Chondrocyte (in vitro differentiated cells): ENCODE measurements at regions not wholly inside any gene's neighbourhood (a gene's known extent, or its start where the extent isn't known, plus 50 kb on each side); places are given as distances from the start of the nearest gene placed in this dataset.

Source experiments
- DNase-seq: peaks from one replicate; pipeline ENCODE4 v3.0.0; 2021; ENCODE audit warnings: mixed read lengths, low spot score
- H3K27ac Mint-ChIP-seq: one replicate; pipeline ENCODE4 v1.8.0; 2021; ENCODE audit warnings: mild to moderate bottlenecking, moderate library complexity, mixed read lengths; ENCODE audit not compliant: unreplicated experiment
- H3K27me3 Mint-ChIP-seq: 2 replicates; pipeline ENCODE4 v1.8.0; 2021; ENCODE audit warnings: low read depth, mixed read lengths
- H3K36me3 Mint-ChIP-seq: 2 replicates; pipeline ENCODE4 v1.8.0; 2021; ENCODE audit warnings: low read depth, mixed read lengths
- H3K4me1 Mint-ChIP-seq: 2 replicates; pipeline ENCODE4 v1.8.0; 2021; ENCODE audit warnings: low read depth, mild to moderate bottlenecking, mixed read lengths
- H3K4me3 Mint-ChIP-seq: one replicate; pipeline ENCODE4 v1.8.0; 2021; ENCODE audit warnings: mild to moderate bottlenecking, moderate library complexity, mixed read lengths; ENCODE audit not compliant: unreplicated experiment
- H3K9me3 Mint-ChIP-seq: 2 replicates; pipeline ENCODE4 v1.8.0; 2021; ENCODE audit warnings: low read depth, mixed read lengths
- TF ChIP-seq, protein P1 (sequence below): fragments of 200-600 bp; sonication (generic); IDR thresholded peaks from 2 replicates; pipeline ENCODE4 v1.5.0; 2021; ENCODE audit warnings: antibody characterized with exemption, mild to moderate bottlenecking, moderate library complexity

DNA sequence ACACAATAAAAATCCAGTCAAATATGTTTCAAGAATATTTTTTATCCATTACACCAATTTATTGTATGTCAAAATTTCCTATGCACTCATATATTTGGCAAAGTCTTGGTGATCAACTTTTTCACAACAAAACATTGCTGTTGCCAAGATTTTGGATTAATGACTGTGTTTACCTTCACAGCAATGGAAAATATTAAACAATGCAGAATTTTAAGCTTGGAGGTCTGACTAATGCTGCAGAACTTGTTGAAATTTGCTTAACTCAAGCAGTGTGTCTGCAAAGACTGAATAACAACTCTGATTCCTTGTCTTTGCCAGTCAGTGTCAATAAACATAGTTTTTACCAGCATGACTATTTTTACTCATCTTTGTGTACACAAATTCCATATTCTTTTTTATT, 336.4 kb downstream of the CCER1 start:
- Mint-ChIP-seq H3K36me3 (no peaks in the 10 kb centered on the region), H3K27ac (no peak overlapping the region), H3K4me3 (no peak overlapping the region), H3K9me3 (peaks cover 9% of the 10 kb centered on the region), H3K4me1 (peaks cover 10% of the 10 kb centered on the region), H3K27me3 (no peaks in the 10 kb centered on the region)
- TF ChIP-seq, protein P1, sequence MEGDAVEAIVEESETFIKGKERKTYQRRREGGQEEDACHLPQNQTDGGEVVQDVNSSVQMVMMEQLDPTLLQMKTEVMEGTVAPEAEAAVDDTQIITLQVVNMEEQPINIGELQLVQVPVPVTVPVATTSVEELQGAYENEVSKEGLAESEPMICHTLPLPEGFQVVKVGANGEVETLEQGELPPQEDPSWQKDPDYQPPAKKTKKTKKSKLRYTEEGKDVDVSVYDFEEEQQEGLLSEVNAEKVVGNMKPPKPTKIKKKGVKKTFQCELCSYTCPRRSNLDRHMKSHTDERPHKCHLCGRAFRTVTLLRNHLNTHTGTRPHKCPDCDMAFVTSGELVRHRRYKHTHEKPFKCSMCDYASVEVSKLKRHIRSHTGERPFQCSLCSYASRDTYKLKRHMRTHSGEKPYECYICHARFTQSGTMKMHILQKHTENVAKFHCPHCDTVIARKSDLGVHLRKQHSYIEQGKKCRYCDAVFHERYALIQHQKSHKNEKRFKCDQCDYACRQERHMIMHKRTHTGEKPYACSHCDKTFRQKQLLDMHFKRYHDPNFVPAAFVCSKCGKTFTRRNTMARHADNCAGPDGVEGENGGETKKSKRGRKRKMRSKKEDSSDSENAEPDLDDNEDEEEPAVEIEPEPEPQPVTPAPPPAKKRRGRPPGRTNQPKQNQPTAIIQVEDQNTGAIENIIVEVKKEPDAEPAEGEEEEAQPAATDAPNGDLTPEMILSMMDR, result no peak
- DNase-seq, result no peak

DNA sequence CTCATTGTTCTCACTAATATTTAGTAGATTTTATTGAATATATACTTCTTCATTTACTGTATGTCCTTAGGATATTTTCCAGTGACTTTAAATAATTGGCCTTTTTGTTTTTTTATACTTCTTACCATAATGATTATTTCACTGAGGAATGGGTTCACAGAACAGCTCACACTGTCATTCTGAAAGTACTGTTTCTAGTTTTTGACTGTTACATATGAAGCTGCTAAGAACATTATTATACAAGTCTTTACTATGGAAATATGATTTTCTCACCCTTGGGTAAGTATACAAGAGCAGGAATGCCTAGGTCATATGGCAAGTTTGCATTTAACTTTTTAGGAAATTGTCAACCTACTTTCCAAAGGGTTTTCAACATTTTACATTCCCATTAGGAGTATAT, 343.1 kb downstream of the CCER1 start:
- no peak for DNase-seq
- no peaks in the 10 kb centered on the region for H3K36me3 Mint-ChIP-seq
- TF ChIP-seq, protein P1, result no peak
- H3K9me3 Mint-ChIP-seq, result peaks cover 25% of the 10 kb centered on the region
- no peak overlapping the region for H3K27ac Mint-ChIP-seq
- H3K4me3 Mint-ChIP-seq, result no peak overlapping the region
- no peaks in the 10 kb centered on the region for H3K4me1 Mint-ChIP-seq
- no peaks in the 10 kb centered on the region for H3K27me3 Mint-ChIP-seq

DNA sequence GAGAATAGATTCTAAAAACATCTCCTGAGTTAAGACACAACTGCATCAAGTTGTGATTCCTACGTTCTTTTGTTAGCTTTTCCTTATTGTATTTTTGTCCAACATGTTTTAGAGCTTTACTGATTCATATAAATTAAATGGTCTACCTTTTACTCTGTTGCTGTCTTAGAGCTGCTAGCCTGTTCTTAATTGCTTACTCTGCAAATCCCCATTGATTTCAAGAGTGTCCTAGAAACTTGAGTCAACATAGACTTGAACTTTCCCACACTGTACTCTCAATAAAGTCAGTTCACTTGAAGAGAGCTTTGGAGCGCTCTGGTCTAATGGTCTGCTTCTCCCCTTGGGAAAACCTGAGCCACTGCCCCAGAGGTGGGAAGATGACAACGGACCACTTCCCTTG, 343.9 kb downstream of the CCER1 start:
- TF ChIP-seq, protein P1, result no peak
- no peak overlapping the region for H3K4me3 Mint-ChIP-seq
- no peaks in the 10 kb centered on the region for H3K36me3 Mint-ChIP-seq
- no peak overlapping the region for H3K27ac Mint-ChIP-seq
- no peaks in the 10 kb centered on the region for H3K4me1 Mint-ChIP-seq
- peaks cover 25% of the 10 kb centered on the region for H3K9me3 Mint-ChIP-seq
- no peaks in the 10 kb centered on the region for H3K27me3 Mint-ChIP-seq
- DNase-seq, result no peak

DNA sequence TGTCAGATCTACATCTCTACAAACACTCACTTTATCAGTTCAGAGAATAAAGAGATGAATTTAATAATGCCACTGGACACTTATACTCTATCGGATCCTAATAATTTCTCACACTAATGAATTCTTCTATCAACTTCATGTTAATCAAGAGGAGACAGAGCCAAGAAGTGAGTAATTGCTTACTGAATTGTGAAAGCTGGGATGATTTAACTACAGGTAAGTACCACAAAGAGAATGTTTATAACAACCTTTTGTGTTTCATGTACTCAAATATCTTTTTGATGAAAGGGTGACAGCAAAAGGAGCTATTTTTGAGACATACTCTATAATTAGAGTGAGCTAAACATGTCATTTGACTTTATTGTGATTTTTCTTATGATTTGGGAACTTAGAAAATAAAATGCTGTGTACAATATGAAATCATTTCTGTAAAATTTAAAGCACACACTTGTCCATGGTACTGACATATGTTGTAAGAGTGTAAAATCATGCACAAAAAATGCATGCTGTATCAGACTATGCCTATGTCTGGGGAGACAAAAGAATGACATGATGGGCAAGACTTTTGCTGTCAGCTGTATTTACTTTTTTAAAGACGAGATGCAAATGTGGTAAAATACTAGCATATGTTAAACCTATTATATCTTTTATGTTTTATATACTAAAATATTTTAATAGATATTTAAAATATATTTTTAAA, 361.2 kb downstream of the CCER1 start:
- Mint-ChIP-seq H3K9me3 (no peaks in the 10 kb centered on the region), H3K27ac (no peak overlapping the region), H3K36me3 (no peaks in the 10 kb centered on the region), H3K4me1 (no peaks in the 10 kb centered on the region), H3K27me3 (no peaks in the 10 kb centered on the region), H3K4me3 (no peak overlapping the region)
- TF ChIP-seq, protein P1, result no peak
- no peak for DNase-seq

DNA sequence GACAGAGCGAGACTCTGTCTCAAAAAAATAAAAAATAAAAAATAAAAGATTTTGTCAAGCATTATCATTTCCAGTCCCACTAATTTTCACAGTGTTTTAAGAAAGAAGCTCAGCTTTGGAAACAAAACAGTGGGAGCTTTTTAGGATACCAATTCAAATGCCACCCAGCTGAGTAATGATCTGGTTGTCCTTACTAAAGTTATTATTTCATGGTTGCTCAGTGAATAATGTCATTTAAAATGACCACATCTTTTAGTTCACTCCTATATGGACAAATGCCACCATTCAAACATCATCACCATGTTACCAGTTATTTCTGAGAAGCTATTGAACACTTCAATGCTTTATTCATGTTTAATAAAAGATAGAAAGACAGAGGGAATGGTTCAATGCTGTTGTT, 365.0 kb downstream of the CCER1 start:
- H3K36me3 Mint-ChIP-seq, result no peaks in the 10 kb centered on the region
- no peak overlapping the region for H3K4me3 Mint-ChIP-seq
- no peaks in the 10 kb centered on the region for H3K27me3 Mint-ChIP-seq
- DNase-seq, result no peak
- H3K27ac Mint-ChIP-seq, result no peak overlapping the region
- no peaks in the 10 kb centered on the region for H3K4me1 Mint-ChIP-seq
- TF ChIP-seq, protein P1, result no peak
- H3K9me3 Mint-ChIP-seq, result no peaks in the 10 kb centered on the region
